Spleen (tissue), 7 donors: ENCODE measurements at regions not wholly inside any gene's neighbourhood (a gene's known extent, or its start where the extent isn't known, plus 50 kb on each side); places are given as distances from the start of the nearest gene placed in this dataset.

ENCODE experiments used
- POLR2A ChIP-seq, 3 donors: fragments of 450-650 bp; IDR thresholded peaks; one replicate each; pipeline ENCODE4 v1.5.1; 2017; ENCODE audit warnings: antibody characterized with exemption in 3 of 3, mild to moderate bottlenecking in 1 of 3
- POLR2AphosphoS5 ChIP-seq, 3 donors: sonication (generic); formaldehyde crosslinking; IDR thresholded peaks; one replicate each; pipeline ENCODE4 v1.5.1; 2017; ENCODE audit warnings: antibody characterized with exemption in 3 of 3
- TF ChIP-seq, protein P1 (sequence below), 11 experiments: fragments of 200-600 bp in 7 of 11; fragments of 450-650 bp in 4 of 11; sonication (generic) in 4 of 11; IDR thresholded peaks in 8 of 11; conservative IDR thresholded peaks in 3 of 11; 1 replicate in 7 of 11; 2 replicates in 4 of 11; pipeline versions ENCODE4 v1.4.0 to v1.8.0; 2016 to 2021; ENCODE audit warnings: antibody characterized with exemption in 11 of 11, inconsistent platforms in 4 of 11, mild to moderate bottlenecking in 1 of 11
- donor health status: DM: no; HTN: no; CAD: no; lungs with moderate emphysema.
- donor health status: DM: no; HTN: no; CAD: no.
- donor health status: DM: no; HTN: no; CAD: no.

DNA sequence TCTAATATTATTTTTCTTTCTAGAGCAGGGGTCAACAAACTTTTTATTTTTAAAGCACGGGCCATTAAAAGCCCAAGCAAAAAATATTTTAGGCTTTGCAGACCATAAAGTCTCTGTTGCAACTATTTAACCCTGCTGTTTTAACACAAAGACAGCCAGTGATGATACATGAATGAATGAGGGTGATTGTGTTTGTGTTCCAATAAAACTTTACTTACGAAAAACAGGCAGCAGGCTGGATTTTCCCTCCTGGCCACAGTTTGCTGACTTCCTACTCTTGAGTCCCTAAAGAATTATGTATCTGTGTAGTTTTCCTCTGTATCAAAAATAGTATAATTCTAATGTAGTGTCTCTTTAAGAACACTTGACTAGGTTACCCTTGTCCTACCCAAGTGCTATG, 402.0 kb downstream of the ADCYAP1 start:
- TF ChIP-seq POLR2A (IDR thresholded peaks at IDR 0.05), result no peak
- TF ChIP-seq, protein P1, sequence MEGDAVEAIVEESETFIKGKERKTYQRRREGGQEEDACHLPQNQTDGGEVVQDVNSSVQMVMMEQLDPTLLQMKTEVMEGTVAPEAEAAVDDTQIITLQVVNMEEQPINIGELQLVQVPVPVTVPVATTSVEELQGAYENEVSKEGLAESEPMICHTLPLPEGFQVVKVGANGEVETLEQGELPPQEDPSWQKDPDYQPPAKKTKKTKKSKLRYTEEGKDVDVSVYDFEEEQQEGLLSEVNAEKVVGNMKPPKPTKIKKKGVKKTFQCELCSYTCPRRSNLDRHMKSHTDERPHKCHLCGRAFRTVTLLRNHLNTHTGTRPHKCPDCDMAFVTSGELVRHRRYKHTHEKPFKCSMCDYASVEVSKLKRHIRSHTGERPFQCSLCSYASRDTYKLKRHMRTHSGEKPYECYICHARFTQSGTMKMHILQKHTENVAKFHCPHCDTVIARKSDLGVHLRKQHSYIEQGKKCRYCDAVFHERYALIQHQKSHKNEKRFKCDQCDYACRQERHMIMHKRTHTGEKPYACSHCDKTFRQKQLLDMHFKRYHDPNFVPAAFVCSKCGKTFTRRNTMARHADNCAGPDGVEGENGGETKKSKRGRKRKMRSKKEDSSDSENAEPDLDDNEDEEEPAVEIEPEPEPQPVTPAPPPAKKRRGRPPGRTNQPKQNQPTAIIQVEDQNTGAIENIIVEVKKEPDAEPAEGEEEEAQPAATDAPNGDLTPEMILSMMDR (IDR thresholded peaks at IDR 0.05 in 8 of 11, conservative IDR thresholded peaks at IDR 0.05 in 3 of 11), result no peak
- TF ChIP-seq POLR2AphosphoS5 (IDR thresholded peaks at IDR 0.05), result no peak
